GM12874 (cell line): ENCODE measurements at regions not wholly inside any gene's neighbourhood (a gene's known extent, or its start where the extent isn't known, plus 50 kb on each side); places are given as distances from the start of the nearest gene placed in this dataset.

Source experiments
- TF ChIP-seq, protein P1 (sequence below): IDR thresholded peaks from 2 replicates; pipeline ENCODE4 v1.5.1; 2011; ENCODE audit warnings: low read depth, mild to moderate bottlenecking, control low read depth, low read length, moderate library complexity; ENCODE audit not compliant: insufficient read depth

DNA sequence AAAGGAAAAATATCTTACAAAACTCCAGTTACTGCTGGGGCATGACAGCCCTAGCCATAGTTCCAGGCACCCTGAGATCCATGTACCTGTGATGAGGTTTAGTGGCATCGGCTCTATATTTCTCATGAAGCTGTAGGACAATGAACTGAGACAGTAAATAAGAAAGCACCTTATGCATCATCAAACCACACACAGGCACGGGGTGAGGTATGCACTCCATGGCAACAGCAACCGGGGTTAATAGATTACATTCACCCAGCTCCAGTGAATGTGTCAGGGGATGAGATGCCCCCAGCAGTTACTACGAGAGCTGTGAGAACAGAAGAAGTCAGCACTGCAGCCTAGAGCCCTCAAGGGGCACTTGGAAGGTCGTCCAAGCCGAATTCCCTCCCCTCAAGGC is 162.0 kb upstream of the S1PR3 start:
- TF ChIP-seq, protein P1, sequence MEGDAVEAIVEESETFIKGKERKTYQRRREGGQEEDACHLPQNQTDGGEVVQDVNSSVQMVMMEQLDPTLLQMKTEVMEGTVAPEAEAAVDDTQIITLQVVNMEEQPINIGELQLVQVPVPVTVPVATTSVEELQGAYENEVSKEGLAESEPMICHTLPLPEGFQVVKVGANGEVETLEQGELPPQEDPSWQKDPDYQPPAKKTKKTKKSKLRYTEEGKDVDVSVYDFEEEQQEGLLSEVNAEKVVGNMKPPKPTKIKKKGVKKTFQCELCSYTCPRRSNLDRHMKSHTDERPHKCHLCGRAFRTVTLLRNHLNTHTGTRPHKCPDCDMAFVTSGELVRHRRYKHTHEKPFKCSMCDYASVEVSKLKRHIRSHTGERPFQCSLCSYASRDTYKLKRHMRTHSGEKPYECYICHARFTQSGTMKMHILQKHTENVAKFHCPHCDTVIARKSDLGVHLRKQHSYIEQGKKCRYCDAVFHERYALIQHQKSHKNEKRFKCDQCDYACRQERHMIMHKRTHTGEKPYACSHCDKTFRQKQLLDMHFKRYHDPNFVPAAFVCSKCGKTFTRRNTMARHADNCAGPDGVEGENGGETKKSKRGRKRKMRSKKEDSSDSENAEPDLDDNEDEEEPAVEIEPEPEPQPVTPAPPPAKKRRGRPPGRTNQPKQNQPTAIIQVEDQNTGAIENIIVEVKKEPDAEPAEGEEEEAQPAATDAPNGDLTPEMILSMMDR = no peak

DNA sequence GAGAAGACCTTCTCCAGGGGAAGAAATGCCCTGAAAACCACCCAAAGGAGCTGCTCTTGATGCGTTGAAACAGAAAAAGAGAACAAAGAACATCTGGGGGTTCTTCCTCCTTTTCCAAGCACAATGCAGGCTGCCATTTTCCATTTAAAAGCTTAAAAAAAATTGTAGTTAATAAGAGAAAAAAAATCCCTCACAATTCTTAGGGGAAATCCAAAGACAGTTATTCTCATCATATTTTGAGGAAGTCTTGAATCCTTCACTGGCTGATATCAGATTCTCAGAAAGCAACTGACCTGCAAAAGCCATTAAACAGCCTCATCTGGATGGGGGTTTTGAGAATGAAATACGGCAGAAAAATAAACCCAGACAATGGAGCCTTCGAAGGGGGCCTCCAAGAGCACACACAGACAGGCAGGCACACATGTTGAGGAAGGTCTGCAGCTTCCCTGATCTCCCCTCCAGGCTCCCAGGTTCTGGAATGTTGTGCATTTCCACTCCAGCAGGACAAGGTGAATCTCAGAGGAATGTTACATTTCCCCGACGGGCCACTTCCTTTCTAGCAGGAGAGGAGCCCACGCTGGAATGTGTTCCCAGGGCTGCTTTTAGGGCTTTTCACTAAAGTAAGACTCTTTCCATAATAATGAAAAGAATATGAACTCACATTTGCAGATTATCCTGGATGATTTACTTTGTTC is 159.4 kb upstream of the S1PR3 start:
- TF ChIP-seq, protein P1 = no peak

DNA sequence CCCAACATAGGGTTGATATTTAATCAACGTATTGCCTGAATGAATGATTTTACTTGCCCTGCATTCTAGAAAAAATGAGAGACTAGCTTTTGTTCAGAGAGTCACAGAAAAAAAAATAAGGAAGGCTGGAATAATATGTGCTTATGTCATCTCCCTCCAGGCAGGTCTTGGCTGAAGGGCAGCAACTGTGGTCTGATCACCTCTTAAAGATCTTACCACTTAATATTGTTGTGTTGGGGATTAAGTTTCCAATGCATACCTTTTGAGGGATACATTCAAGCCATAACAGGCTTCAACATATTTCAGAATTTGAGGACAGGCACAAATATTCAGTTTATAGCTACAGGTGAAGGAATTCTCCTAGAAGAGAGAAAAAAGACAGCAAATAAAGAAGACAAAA is 157.3 kb upstream of the S1PR3 start:
- TF ChIP-seq, protein P1 = no peak

DNA sequence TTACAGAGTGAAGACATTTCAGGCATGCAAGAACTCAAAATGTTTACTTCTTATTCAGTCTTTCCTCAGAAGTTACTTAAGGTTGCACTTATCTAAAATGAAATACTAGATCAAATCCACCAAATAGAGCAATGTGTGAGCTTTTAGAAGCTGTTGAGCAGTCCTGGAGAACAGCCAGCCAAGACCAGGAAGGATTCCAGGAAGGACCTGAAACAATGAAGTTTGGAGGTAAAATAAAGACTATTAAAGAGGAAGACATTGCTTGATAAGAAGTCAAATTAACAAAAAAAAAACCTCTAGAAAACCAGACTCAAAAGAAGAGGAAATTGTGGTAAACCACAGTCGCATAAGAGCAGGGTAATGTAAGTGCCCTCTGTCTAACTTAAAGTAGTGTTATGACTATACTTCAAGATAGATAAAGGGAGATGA is 156.2 kb upstream of the S1PR3 start:
- TF ChIP-seq, protein P1 = no peak

DNA sequence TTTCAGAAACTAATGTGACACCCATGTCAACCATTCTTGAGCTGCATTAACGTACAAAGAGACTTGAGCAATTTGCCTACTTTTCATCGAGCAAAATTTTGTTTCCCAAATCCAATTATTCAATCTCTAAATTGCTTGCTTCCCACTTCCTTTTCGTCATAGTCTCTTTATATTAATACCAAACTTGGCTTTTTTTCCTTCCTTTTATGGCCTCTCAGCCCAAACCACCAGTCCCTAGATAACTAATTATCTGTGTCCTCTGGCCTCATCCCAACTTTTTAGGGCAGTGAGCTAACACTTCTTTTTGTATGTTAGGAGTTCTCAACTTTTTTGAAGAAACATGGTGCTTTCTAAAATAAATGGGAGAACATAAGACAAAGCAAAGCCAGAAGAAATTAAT is 155.5 kb upstream of the S1PR3 start:
- TF ChIP-seq, protein P1 = no peak

DNA sequence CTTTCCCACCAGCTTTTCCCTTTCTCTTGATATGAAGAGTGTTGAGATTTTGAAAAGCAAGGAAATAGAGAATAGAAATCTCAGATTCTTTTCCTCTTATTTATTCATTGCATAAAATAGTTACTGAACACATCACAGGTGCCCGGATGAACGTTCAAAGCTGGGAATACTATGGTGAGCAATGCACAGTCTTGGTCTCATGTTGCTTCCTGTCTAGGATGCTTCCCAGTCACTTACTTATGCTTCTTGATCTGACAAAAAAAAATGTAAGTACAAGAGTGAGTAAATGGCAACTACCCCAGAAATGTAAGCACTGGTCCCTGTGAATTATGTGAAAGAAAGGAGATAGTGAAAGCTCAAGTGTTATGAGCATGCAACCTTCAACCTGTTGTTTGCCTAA is 153.5 kb upstream of the S1PR3 start:
- TF ChIP-seq, protein P1 = no peak

DNA sequence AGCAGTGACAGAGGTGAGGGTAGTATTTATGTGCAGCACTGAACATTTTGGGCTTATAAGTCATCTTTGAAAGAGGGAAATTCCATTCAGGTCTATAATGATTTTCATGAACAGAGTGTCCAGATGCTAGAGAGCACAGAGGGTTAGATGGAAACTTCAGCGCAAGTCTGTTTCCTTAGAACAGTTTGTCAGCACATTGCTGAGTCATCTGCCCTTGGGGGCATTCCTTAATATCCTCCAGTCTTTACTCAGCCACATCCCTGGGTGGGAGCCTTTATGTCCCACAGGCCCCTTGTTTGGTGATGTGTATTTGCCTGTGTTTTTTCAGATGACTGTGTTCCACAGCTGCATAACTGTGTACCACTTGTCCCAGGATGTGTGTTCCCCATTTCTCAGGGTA is 138.5 kb upstream of the S1PR3 start:
- TF ChIP-seq, protein P1 = no peak
